HG03469 (cell line): ENCODE measurements at regions not wholly inside any gene's neighbourhood (a gene's known extent, or its start where the extent isn't known, plus 50 kb on each side); places are given as distances from the start of the nearest gene placed in this dataset.
"Not testable (repeated sequence)": the region's sequence is repeated elsewhere in the genome, so short reads cannot be mapped to it uniquely, and the experiment has no call there.

Experiments
- ATAC-seq: cut with Tn5 transposase; IDR thresholded peaks from one replicate; pipeline ENCODE4 v1.9.1; 2021; ENCODE audit warnings: mild to moderate bottlenecking, moderate library complexity, moderate number of reproducible peaks; ENCODE audit not compliant: unreplicated experiment

GRCh38 chr5:118303296-118303695, 685.1 kb downstream of the DTWD2 start:
- no peak for ATAC-seq

DNA sequence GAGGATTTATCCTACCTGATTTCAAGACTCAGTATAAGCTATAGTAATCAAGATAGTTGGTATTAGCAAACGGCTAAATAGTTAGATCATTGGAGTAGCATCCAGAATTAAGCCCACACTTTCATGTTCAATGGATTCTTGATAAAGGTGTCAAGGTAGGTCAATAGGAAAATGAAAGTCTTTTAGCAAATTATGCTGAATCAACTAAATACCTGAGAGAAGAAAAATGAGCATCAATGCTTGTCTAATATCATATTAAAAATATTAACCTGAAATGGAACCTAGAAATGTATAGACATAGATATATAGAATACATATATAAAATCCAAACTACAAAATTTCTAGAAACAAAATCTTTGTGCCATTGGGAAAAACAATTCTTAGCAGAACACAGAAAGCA, 685.6 kb downstream of the DTWD2 start:
- ATAC-seq: no peak

GRCh38 chr5:118301696-118302095, 686.7 kb downstream of the DTWD2 start:
- no peak for ATAC-seq

GRCh38 chr5:118295045-118295444, 693.3 kb downstream of the DTWD2 start:
- ATAC-seq: no peak

DNA sequence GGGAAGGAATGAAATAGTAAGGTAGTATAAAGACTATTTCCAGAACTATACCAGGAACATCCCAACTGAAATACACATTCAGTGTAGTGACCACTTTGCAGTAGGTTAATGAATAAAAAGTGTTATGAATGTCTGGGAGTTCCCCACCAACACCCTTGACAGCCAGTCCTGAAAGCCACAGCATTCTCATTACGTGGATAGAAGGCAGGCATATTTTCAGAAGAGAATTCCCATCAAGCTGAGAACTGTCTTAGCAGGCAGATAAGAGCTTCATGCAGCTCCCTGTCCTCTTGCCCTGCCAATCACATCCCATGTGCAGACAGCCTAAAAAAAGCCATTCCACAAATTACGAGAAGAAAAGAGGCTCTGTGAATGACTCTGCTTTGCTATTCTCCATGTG, 695.0 kb downstream of the DTWD2 start:
- ATAC-seq: no peak

DNA sequence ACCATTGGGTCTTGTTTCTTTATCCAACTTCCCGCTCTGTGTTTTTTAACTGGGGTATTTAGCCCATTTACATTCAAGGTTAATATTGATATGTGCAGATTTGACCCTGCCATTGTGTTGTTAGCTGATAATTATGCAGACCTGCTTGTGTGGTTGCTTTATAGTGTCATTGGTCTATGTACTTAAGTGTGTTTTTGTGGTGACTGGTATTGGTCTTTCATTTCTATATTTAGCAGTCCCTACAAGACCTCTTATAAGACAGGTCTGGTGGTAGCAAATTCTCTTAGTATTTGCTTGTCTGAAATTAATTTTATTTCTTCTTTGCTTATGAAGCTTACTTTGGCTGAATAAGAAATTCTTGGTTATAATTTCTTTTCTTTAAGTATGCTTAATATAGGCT, 698.1 kb downstream of the DTWD2 start:
- ATAC-seq: no peak

GRCh38 chr5:118284230-118284629, 704.1 kb downstream of the DTWD2 start:
- not testable (repeated sequence) for ATAC-seq

GRCh38 chr5:118282480-118283038, 705.8 kb downstream of the DTWD2 start:
- not testable (repeated sequence) for ATAC-seq

DNA sequence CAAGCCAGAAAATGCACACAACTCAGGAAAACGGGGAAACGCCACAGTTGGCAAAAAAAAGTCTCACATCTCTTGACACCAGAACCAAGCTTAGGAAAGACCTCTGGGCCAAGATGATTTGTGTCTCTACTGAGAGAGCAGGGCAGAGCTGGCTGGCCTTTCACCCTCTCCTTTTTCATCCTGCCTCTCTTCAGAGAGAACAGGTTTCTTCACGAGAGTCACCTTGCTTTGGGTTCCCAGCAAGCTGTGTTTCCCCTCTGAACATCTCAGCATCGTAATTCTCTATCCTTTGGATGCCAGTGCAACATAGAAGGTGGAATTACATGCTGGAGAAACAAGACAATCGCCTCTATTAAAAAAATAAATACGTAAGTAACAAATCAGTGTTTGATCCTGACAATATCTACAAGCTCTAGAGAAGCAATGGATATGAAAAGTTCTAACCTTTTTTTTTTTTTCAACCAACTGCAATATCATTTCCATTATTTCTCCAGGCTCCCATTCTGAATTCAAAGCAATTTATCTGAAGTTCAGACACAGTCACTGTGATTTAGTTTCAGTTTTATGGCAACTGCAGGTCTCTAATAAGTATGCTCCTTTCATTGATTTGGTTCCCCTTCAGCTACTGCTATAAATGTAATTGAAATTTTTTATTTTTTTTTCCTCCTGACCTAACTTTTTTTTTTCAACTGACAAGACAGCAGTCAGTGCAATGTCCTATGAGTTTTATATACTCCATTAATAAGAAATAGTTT, 708.6 kb downstream of the DTWD2 start:
- ATAC-seq: no peak

DNA sequence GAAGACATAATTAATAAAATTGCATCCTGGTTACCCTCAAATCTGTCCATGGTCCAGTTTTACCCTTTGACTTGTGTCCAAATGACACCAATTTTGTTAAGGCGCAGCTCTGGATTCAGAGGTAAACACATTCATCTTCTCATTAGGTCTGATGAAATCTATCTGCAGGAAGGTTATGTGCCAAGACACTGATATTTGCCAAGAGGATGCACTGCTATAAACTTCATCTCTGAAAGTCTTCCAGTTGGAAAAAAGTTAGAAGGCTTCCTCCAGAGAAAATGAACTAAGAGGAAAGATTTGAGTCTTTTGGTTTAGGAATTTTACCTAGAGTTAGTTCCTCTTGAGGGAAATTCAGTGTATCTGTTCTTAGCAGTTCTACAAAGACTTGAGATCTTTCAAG, 717.8 kb downstream of the DTWD2 start:
- no peak for ATAC-seq

- ATAC-seq: no peak
Measured at GRCh38 chr5:118258223-118258622, 730.1 kb downstream of the DTWD2 start.

GRCh38 chr5:118257066-118257465, 731.3 kb downstream of the DTWD2 start:
- no peak for ATAC-seq

DNA sequence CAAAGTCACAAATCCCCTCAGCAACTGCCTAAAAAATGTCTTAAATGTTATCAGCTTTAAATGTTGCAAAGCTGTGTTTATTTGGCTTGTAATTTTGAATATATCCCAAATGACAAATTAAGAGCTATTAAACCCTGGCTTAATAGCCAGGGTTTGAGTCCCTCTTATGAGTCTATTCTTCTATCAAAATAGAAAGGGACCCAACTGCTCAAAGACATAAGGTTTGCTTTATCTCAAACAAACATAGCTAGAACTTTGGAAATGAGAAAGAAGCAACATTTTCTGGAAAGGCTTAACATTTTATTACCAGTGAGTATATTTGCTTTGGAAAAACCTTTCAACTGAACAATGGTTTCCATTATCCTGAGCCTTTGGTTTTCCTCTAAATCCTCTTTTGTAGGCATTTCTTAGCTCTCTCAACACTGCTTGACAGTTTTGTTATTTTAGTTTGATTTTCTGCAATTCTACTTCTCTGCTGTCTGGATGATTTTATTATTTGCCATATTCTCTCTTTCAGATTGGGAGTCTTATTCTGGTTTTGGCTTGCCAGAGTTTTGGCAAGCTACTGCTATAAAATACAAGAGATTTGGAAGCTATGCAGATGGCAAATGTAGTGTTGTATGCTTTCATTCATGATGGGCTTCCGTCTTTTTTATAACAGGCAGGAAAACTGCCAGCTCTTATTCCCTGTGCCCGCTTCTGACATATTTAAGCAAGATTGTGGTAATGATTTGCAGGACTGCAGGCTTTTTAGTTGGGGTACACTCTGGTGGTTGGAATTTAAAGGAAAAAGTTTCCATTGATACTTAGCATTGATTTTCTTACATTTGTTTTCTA, 734.9 kb downstream of the DTWD2 start:
- ATAC-seq: no peak

DNA sequence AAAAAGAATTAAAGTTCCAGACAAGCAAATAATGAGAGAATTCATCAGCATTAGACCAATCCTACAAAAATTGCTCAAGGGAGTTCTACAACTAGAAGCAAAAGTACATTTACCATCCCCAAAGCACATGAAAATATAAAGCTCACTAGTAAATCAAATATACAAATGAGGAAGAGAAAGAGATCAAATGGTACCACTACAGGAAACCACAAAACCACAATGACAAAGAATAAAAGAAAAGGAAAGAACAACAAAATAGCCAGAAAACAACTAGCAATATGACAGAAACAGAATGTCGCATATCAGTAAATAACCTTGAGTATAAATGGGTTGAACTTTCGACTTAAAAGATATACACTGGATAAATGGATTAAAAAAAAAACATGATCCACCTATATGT, 739.0 kb downstream of the DTWD2 start:
- peak; percentile 65 for ATAC-seq

DNA sequence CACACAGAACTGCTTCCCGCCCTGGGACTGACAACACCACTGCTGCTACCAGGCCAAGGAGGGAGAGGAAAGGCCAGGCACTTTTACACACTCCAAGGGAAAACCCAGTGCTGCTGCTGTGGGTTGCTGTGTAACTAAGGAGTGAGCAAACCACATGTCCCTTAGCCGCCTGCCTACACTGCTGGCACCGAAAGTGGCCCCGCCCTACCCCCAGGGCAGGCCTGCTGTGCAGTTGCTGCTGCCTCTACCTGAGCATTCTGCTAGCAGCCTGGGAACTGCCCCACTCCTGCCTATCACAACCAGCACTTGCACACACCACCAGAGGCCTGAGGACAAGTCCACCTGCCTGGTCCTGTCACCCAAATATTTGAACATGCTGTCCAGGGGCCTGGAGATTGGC, 740.9 kb downstream of the DTWD2 start:
- ATAC-seq: no peak

DNA sequence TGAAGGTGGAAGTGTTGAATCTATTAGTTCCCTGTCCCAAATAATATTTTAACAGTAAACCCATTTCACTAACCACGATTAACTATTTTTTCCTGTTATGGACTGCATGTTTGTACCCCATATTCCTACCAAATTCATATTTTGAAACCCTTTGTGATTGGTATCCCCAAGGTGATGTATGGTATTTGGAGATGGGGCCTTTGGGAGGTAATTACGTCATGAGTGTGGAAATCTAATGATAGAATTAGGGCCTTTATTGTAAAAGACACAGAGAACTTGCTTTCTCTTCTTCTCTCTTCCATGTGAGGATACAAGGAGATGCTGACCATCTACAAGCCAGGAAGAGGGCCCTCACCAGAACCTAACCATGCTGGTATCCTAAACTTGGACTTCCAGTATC, 744.7 kb downstream of the DTWD2 start:
- no peak for ATAC-seq

DNA sequence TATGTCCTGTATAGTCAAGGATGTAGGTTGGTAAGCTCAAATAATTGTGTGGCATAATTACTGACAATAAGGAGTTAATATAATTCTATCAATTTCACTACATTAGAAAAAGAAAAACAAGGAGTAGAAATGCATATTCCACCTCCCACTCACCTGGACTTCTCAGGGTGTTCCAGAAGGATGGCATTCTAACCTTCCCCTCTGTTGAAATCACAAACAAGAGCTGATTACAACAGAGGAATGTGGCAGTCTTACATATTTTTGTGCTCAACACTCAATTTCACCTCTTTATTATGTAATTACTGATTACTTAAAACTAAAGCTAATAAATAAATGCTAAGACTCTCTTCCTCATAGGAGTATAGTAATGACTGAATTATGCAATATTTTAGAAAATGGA, 745.3 kb downstream of the DTWD2 start:
- no peak for ATAC-seq

GRCh38 chr5:118236108-118236849, 752.1 kb downstream of the DTWD2 start:
- ATAC-seq: peak; percentile 88

DNA sequence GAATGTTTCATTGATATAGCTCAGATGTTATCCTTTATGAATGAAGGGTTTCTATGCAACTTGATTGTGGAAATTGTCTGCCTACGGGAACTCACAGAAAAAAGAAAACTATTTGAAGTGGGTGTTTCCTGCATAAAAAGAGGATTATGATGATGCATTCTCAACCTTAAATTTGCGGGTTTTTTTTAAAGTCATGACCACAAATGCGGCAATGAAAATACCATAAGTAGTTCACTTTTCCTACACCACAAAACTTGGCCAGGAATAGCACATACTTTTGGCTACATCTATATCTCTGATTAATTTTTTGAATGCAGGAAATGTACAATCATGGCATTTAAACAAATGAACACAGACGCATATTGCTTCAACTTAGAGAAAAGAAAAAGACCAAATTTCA, 754.7 kb downstream of the DTWD2 start:
- no peak for ATAC-seq

- ATAC-seq: no peak
Measured at GRCh38 chr5:118228489-118228888, 759.9 kb downstream of the DTWD2 start.

- ATAC-seq: no peak
Measured at GRCh38 chr5:118224546-118224945, 763.8 kb downstream of the DTWD2 start.
